OCI-LY1 (cell line): ENCODE measurements at regions not wholly inside any gene's neighbourhood (a gene's known extent, or its start where the extent isn't known, plus 50 kb on each side); places are given as distances from the start of the nearest gene placed in this dataset.

Source experiments
- CTCF ChIP-seq: fragments of 200-600 bp; sonication (generic), shearing (Covaris generic); IDR thresholded peaks from 2 replicates; pipeline ENCODE4 v1.5.1; 2017; ENCODE audit warnings: mild to moderate bottlenecking, antibody characterized with exemption, low read length, moderate library complexity, mixed read lengths
- EZH2 ChIP-seq: fragments of 200-600 bp; sonication (generic), shearing (Covaris generic); IDR thresholded peaks from 2 replicates; pipeline ENCODE4 v1.8.0; 2017; ENCODE audit warnings: borderline replicate concordance, mixed run types, mild to moderate bottlenecking, antibody characterized with exemption, low read length, moderate library complexity, mixed read lengths

GRCh38 chr1:239826736-239827135, 264.9 kb upstream of the FMN2 start:
- TF ChIP-seq CTCF (no peak), EZH2 (no peak)
